HG03442 (cell line): ENCODE measurements at regions not wholly inside any gene's neighbourhood (a gene's known extent, or its start where the extent isn't known, plus 50 kb on each side); places are given as distances from the start of the nearest gene placed in this dataset.
"Not testable (repeated sequence)": the region's sequence is repeated elsewhere in the genome, so short reads cannot be mapped to it uniquely, and the experiment has no call there.

Experiments
- ATAC-seq: cut with Tn5 transposase; IDR thresholded peaks from one replicate; pipeline ENCODE4 v1.9.1; 2021; ENCODE audit warnings: mild to moderate bottlenecking, moderate library complexity; ENCODE audit not compliant: unreplicated experiment

DNA sequence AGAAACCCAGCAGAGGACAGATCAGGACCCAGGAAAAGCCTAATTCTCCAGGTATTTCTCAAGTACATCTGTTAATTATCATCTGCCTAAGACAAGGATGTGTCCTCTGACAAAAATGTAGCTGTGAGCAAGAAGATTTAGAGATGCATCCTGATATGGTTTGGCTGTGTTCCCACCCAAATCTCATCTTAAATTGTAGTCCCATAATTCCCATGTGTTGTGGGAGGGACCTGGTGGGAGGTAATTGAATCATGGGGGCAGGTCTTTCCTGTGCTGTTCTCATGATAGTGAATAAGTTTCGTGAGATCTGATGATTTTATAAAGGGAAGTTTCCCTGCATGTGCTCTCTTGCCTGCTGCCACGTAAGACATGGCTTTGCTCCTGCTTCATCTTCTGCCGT, 381.8 kb downstream of the BUD13 start:
- ATAC-seq: no peak

GRCh38 chr11:116388146-116388545, 384.6 kb downstream of the BUD13 start:
- no peak for ATAC-seq

GRCh38 chr11:116387641-116388040, 385.1 kb downstream of the BUD13 start:
- no peak for ATAC-seq

GRCh38 chr11:116386118-116386699, 386.6 kb downstream of the BUD13 start:
- no peak for ATAC-seq

- ATAC-seq: no peak
These were observed 387.9 kb downstream of the BUD13 start for GRCh38 chr11:116384876-116385275.

DNA sequence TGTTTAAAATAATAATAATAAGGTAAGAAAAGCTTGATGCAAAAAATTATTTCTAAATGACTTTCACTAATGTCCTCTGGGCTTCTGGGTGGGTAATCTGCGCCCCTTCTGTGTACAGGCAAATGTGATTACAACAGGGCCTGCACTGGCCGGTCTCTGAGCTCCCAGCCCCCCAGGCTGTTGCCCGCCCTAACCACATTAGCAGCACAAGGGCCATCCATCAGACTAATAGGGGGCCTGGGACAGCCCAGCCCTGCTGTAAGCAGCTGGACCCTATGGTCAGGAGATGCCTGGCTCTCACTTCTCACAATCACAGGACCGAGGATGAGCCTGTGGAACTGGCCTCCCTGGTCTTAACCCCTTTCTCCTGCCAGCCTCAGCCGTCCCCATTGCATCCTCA, 388.4 kb downstream of the BUD13 start:
- no peak for ATAC-seq

DNA sequence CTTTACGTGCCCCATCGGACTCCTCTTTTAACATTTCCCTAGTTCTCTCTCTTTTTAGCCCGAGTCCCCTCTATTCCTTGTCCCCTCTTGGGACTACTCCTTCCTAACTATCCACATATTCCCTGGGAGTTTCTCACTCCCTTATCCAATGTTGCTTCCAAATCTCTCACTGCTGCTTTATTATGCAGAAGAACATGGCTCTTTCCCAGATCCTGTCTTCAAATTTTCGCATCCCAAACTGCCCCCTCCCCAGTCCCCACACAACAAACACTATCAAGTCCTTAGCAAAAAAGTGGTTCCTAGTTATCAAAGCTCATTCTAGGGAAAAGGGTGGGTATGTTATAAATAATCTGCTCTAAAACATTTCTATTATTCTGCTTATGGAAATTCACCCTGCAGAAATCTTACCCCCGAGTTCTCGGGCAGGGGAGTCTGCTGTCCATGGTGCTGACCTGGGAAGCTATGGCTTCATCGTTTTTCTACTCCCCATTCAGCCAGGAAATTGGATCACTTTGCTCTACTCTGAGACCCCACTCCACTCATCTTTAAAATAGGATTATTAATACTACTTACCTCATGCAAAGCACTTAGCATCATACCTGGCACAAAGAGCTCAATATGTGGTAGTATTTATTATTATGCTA, 393.5 kb downstream of the BUD13 start:
- no peak for ATAC-seq

- no peak for ATAC-seq
These were observed 396.2 kb downstream of the BUD13 start for GRCh38 chr11:116376547-116376946.

- no peak for ATAC-seq
These were observed 396.7 kb downstream of the BUD13 start for GRCh38 chr11:116376054-116376453.

DNA sequence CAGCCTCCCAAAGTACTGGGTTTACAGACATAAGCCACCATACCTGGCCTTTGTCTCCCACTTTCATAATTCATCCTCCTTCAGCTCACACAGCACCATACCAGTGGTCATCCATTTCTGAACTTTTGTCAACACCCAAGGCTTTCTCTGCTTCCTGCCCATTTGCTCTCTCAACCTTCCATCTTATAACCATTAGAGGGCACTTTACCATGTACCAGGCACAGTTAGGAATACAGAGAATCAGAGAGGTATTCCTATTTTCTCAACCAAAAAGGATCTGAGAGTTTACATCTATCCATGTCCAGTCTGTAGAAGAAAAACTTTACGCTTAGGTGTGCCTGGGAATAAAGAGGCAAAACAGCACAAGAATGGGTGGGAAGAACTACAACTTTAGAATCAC, 397.6 kb downstream of the BUD13 start:
- ATAC-seq: no peak

GRCh38 chr11:116374085-116374484, 398.7 kb downstream of the BUD13 start:
- no peak for ATAC-seq

DNA sequence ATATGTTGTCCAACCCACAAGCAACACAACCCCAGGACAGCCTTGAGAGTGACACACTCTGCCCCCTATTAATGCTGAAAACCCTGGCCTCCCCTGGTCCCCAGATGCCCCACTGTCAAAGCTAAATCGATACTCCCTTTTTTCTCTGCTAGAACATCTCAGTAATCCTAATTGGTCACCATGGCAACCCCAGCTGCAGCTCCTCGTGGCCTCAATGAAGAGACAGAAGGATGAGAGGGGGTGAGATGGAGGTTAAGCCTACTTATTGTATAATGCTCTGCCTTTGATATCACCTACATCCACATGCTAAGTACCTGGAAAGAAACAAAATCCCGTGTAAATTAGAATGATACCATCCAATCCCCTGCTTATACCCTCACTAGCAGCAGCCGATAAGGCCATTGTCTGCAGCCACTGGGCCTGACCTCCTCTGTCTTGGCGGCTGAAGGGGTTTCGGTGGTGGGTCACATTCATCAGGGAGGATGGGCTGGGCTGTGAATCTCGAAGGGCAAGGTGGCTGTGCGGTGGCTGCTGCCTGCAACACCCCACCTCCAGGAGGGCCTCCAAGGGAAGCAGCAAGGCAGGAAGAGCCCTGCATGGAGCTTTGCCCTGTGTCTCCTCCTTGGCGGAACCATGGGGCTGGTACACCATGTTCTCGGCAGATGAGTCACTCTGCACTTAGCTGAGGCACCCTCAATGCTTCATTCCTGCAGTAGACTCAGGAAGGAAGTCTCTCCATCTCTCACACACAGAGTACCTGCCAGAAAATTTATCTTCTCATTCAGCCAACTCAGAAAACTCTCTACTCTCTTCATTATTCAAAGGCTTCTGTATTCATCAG, 399.5 kb downstream of the BUD13 start:
- no peak for ATAC-seq

GRCh38 chr11:116371146-116371545, 401.6 kb downstream of the BUD13 start:
- ATAC-seq: no peak

GRCh38 chr11:116368784-116369183, 404.0 kb downstream of the BUD13 start:
- ATAC-seq: no peak

- no peak for ATAC-seq
These were observed 405.7 kb downstream of the BUD13 start for GRCh38 chr11:116366980-116367645.

DNA sequence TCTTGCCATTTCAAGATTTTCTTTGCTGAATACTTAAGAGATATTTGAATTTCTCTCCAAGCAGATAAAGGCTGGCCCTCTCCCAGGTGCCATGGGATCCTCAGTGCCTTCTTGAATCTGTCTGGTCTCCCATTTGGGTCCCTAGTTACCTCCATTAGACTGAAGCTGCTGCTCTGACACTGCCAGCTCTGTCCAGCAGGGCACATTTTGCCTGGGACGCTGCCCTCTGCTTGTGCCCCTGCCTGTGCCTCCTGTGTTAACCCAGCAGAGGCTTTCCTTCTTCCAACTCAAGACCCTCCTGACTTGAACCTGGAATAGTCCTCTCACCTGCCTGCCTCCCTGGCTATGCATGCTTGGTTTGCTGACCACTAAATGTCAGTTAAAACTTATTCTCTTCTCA, 406.3 kb downstream of the BUD13 start:
- ATAC-seq: no peak

DNA sequence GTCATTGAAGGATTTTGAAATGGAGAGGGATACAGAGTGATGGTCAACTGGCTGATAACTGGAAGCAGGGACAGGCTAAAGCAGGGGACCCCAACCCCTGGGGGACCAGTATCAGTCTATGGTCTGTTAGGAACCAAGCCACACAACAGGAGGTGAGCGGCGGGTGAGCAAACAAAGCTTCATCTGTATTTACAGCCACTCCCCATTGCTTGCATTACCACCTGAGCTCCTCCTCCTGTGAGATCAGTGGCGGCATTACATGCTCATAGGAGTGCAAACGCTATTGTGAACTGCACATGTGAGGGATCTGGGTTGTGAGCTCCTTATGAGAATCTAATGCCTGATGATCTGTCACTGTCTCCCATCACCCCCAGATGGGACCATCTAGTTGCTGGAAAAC, 407.9 kb downstream of the BUD13 start:
- ATAC-seq: not testable (repeated sequence)

GRCh38 chr11:116364348-116364747, 408.4 kb downstream of the BUD13 start:
- ATAC-seq: no peak

- no peak for ATAC-seq
These were observed 412.4 kb downstream of the BUD13 start for GRCh38 chr11:116360221-116360941.

GRCh38 chr11:116357784-116358544, 414.8 kb downstream of the BUD13 start:
- ATAC-seq: no peak
